ENCODE measurements at regions not wholly inside any gene's neighbourhood (a gene's known extent, or its start where the extent isn't known, plus 50 kb on each side); places are given as distances from the start of the nearest gene placed in this dataset.
"Not testable (repeated sequence)": the region's sequence is repeated elsewhere in the genome, so short reads cannot be mapped to it uniquely, and the experiment has no call there.

DNA sequence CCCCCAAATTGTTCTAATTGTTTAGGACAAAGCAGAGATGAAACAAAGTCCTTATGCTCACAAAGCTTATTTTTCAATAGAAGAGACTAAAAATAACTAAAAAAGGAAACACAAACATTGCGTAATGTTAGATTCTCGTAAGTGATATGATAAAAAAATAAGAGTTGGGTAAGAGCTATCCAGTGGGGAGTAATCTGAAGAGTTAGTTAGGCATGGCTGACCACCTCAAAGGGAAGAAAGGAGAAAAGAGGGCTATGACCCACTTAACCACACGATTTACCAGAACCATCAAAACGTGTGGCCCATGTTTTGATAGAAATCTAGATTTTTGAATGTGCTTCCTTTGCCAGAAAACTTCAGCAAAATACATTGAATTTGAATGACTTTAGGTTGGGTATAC is 1296.8 kb upstream of the NUDT12 start:
- Histone ChIP-seq H3K27me3 (ENCODE audit: insufficient read depth) (no peaks in the 10 kb centered on the region), H3K9me3 (no peaks in the 10 kb centered on the region), H3K9ac (no peak overlapping the region), H3K36me3 (replicated peaks in 1 of 2; ENCODE audit: control insufficient read depth in 1 of 2, insufficient read depth in 2 of 2, low read length in 1 of 2) (no peaks in the 10 kb centered on the region), H3K79me2 (ENCODE audit: insufficient read depth) (no peaks in the 10 kb centered on the region), H3K9me2 (no peaks in the 10 kb centered on the region), H3K27ac (ENCODE audit: low read depth in 2 of 2, low read length in 1 of 2) (no peak overlapping the region), H3F3A (replicated peaks; ENCODE audit: insufficient read depth) (no peaks in the 10 kb centered on the region), H3K4me3 (ENCODE audit: low read depth in 2 of 2, low read length in 1 of 2) (no peak overlapping the region), H3K4me2 (no peak overlapping the region), H4K20me1 (ENCODE audit: insufficient read depth) (no peaks in the 10 kb centered on the region), H2AFZ (ENCODE audit: low read depth) (no peak overlapping the region), H3K4me1 (ENCODE audit: control insufficient read depth in 1 of 2, insufficient read depth in 2 of 2, low read depth in 1 of 2, low read length in 1 of 2) (no peaks in the 10 kb centered on the region)
- no peak for DNase-seq
- 68% methylated on average over 4 of the region's 4 CpGs for WGBS (ENCODE audit: low lambda C conversion rate)
- TF ChIP-seq EZH2phosphoT487 (IDR thresholded peaks at IDR 0.05; ENCODE audit: borderline replicate concordance, low read depth) (no peak), GATA2 (CRISPR knock-in tag; IDR thresholded peaks at IDR 0.05) (no peak), RFX5 (IDR thresholded peaks at IDR 0.05; ENCODE audit: low read length) (no peak), TAF1 (IDR thresholded peaks at IDR 0.05; ENCODE audit: borderline replicate concordance, low read depth, low read length) (no peak), FOXJ3 (CRISPR knock-in tag; IDR thresholded peaks at IDR 0.05) (no peak)
- POLR2A ChIA-PET: no interaction called here
- CTCF ChIA-PET: no interaction called here

DNA sequence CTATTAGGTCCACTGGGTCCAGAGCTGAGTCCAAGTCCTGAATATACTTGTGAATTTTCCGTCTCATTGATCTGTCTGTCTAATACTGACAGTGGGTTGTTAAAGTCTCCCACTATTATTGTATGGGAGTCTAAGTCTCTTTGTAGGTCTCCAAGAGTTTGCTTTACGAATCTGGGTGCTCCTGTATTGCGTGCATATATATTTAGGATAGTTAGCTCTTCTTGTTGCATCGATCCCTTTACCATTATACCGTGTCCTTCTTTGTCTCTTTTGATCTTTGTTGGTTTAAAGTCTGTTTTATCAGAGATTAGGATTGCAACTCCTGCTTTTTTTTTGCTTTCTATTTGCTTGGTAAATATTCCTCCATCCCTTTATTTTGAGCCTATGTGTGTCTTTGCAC is 1289.5 kb upstream of the NUDT12 start:
- 65% methylated on average over 5 of the region's 5 CpGs for WGBS (ENCODE audit: low lambda C conversion rate)
- H3K9me2 ChIP-seq; H3K36me3 ChIP-seq (replicated peaks in 1 of 2; ENCODE audit: control insufficient read depth in 1 of 2, insufficient read depth in 2 of 2, low read length in 1 of 2); H2AFZ ChIP-seq (ENCODE audit: low read depth); H3K79me2 ChIP-seq (ENCODE audit: insufficient read depth); DNase-seq; POLR2A ChIA-PET; CTCF ChIA-PET; H3K27me3 ChIP-seq (ENCODE audit: insufficient read depth); H3F3A ChIP-seq (replicated peaks; ENCODE audit: insufficient read depth); H3K4me2 ChIP-seq; H3K9ac ChIP-seq; H3K27ac ChIP-seq (ENCODE audit: low read depth in 2 of 2, low read length in 1 of 2); H3K9me3 ChIP-seq; H4K20me1 ChIP-seq (ENCODE audit: insufficient read depth); H3K4me3 ChIP-seq (ENCODE audit: low read depth in 2 of 2, low read length in 1 of 2); H3K4me1 ChIP-seq (ENCODE audit: control insufficient read depth in 1 of 2, insufficient read depth in 2 of 2, low read depth in 1 of 2, low read length in 1 of 2): not testable (repeated sequence)

DNA sequence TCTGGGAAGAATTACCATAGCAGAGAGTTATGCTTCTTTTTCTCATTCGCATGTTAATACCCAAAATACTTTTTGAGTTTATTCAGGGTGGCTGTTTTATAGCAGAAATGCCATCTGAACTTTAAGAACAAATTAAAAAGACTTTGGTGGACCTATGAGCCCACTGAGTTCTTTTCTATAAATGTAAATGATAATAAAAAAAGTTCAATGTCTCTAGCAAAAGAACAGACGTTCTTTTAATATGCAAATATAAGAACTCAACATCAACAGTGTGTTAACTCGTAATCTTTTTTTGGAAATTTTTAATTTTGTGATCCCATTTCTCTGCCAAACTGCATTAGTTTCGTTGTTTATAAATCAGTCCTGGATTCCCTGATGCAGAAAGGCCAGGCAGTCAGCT is 1283.0 kb upstream of the NUDT12 start:
- H3K36me3 ChIP-seq (replicated peaks in 1 of 2; ENCODE audit: control insufficient read depth in 1 of 2, insufficient read depth in 2 of 2, low read length in 1 of 2): no peaks in the 10 kb centered on the region
- TF ChIP-seq EZH2phosphoT487 (IDR thresholded peaks at IDR 0.05; ENCODE audit: borderline replicate concordance, low read depth) (no peak), JUND (IDR thresholded peaks at IDR 0.05) (no peak), FOXM1 (IDR thresholded peaks at IDR 0.05; ENCODE audit: low read depth) (no peak)
- TF ChIP-seq, protein P1, sequence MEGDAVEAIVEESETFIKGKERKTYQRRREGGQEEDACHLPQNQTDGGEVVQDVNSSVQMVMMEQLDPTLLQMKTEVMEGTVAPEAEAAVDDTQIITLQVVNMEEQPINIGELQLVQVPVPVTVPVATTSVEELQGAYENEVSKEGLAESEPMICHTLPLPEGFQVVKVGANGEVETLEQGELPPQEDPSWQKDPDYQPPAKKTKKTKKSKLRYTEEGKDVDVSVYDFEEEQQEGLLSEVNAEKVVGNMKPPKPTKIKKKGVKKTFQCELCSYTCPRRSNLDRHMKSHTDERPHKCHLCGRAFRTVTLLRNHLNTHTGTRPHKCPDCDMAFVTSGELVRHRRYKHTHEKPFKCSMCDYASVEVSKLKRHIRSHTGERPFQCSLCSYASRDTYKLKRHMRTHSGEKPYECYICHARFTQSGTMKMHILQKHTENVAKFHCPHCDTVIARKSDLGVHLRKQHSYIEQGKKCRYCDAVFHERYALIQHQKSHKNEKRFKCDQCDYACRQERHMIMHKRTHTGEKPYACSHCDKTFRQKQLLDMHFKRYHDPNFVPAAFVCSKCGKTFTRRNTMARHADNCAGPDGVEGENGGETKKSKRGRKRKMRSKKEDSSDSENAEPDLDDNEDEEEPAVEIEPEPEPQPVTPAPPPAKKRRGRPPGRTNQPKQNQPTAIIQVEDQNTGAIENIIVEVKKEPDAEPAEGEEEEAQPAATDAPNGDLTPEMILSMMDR (IDR thresholded peaks at IDR 0.05): no peak
- TF ChIP-seq, protein P2, sequence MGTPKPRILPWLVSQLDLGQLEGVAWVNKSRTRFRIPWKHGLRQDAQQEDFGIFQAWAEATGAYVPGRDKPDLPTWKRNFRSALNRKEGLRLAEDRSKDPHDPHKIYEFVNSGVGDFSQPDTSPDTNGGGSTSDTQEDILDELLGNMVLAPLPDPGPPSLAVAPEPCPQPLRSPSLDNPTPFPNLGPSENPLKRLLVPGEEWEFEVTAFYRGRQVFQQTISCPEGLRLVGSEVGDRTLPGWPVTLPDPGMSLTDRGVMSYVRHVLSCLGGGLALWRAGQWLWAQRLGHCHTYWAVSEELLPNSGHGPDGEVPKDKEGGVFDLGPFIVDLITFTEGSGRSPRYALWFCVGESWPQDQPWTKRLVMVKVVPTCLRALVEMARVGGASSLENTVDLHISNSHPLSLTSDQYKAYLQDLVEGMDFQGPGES (IDR thresholded peaks at IDR 0.05; ENCODE audit: low read depth, low read length): no peak
- H3K9me3 ChIP-seq: no peaks in the 10 kb centered on the region
- H3F3A ChIP-seq (replicated peaks; ENCODE audit: insufficient read depth): no peaks in the 10 kb centered on the region
- no peaks in the 10 kb centered on the region for H3K79me2 ChIP-seq (ENCODE audit: insufficient read depth)
- no peak overlapping the region for H3K4me3 ChIP-seq (ENCODE audit: low read depth in 2 of 2, low read length in 1 of 2)
- ChIA-PET POLR2A (no interaction called here), CTCF (no interaction called here)
- no peak overlapping the region for H3K9ac ChIP-seq
- DNase-seq: no peak
- no peak overlapping the region for H3K4me2 ChIP-seq
- no peaks in the 10 kb centered on the region for H3K27me3 ChIP-seq (ENCODE audit: insufficient read depth)
- H2AFZ ChIP-seq (ENCODE audit: low read depth): no peak overlapping the region
- no peaks in the 10 kb centered on the region for H3K4me1 ChIP-seq (ENCODE audit: control insufficient read depth in 1 of 2, insufficient read depth in 2 of 2, low read depth in 1 of 2, low read length in 1 of 2)
- H3K9me2 ChIP-seq: no peaks in the 10 kb centered on the region
- H4K20me1 ChIP-seq (ENCODE audit: insufficient read depth): no peaks in the 10 kb centered on the region
- WGBS (ENCODE audit: low lambda C conversion rate): 48% methylated on average over 4 of the region's 4 CpGs
- no peak overlapping the region for H3K27ac ChIP-seq (ENCODE audit: low read depth in 2 of 2, low read length in 1 of 2)
